ENCODE measurements at regions not wholly inside any gene's neighbourhood (a gene's known extent, or its start where the extent isn't known, plus 50 kb on each side); places are given as distances from the start of the nearest gene placed in this dataset.

GRCh38 chr9:694403-695154 is 146.9 kb upstream of the DMRT1 start:
- TF ChIP-seq, protein P1, sequence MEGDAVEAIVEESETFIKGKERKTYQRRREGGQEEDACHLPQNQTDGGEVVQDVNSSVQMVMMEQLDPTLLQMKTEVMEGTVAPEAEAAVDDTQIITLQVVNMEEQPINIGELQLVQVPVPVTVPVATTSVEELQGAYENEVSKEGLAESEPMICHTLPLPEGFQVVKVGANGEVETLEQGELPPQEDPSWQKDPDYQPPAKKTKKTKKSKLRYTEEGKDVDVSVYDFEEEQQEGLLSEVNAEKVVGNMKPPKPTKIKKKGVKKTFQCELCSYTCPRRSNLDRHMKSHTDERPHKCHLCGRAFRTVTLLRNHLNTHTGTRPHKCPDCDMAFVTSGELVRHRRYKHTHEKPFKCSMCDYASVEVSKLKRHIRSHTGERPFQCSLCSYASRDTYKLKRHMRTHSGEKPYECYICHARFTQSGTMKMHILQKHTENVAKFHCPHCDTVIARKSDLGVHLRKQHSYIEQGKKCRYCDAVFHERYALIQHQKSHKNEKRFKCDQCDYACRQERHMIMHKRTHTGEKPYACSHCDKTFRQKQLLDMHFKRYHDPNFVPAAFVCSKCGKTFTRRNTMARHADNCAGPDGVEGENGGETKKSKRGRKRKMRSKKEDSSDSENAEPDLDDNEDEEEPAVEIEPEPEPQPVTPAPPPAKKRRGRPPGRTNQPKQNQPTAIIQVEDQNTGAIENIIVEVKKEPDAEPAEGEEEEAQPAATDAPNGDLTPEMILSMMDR (conservative IDR thresholded peaks at IDR 0.05; ENCODE audit: low read length) = no peak
- no peak for TF ChIP-seq EZH2phosphoT487 (IDR thresholded peaks at IDR 0.05; ENCODE audit: borderline replicate concordance, low read depth, low read length)
- Histone ChIP-seq H4K20me1 (ENCODE audit: insufficient read depth, low read length) (no peaks in the 10 kb centered on the region), H3K9me2 (ENCODE audit: insufficient read depth, low read length) (no peaks in the 10 kb centered on the region), H3K9me3 (ENCODE audit: low read length) (no peaks in the 10 kb centered on the region), H3K79me2 (ENCODE audit: insufficient read depth, low read depth, low read length) (no peaks in the 10 kb centered on the region), H3K4me2 (ENCODE audit: low read length) (no peak overlapping the region), H3K4me3 (ENCODE audit: low read depth, low read length, poor library complexity, severe bottlenecking) (no peak overlapping the region), H3K36me3 (ENCODE audit: insufficient read depth, low read length) (peaks cover 12% of the 10 kb centered on the region), H3K4me1 (ENCODE audit: insufficient read depth, low read length, poor library complexity, severe bottlenecking) (peaks cover 14% of the 10 kb centered on the region), H2AFZ (ENCODE audit: low read length) (no peak overlapping the region), H3K27ac (ENCODE audit: low read depth, low read length, poor library complexity, severe bottlenecking) (no peak overlapping the region)
- BruUV-seq (replicated peaks) = no TSS peak
- ChIA-PET CTCF (ENCODE audit: unreplicated experiment) (no interaction called here), POLR2A (interaction anchor here (1.2 to 2.0 kb wide), 2 partner anchors 9 to 14 kb away, joined by 3 to 10 read pairs; no protein-coding TSS in a partner anchor)
- no peak for DNase-seq (ENCODE audit: low spot score)
- intact Hi-C loops (cut with micrococcal nuclease; ENCODE audit: unreplicated experiment) = no loop called here

DNA sequence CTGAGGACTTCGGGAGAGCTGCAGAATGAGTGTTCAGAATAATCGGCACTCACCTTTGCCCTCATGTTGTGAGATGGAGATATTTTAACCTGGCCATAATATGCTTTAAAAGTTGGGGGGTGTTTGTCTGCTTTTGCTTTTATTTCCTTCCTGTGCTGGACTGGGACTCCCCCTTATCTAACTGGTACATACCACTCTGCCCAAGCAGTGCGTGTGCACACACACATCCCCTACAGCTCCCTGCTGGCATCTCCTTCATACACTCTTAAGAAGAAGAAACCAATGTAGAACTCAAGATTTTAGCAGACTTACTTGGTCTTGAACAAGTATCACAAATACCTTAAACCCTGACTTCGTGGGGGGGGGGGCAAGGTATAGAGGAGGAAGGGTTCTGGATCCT is 146.2 kb upstream of the DMRT1 start:
- CTCF ChIA-PET (ENCODE audit: unreplicated experiment) = no interaction called here
- Histone ChIP-seq H2AFZ (ENCODE audit: low read length) (no peak overlapping the region), H4K20me1 (ENCODE audit: insufficient read depth, low read length) (no peaks in the 10 kb centered on the region), H3K4me1 (ENCODE audit: insufficient read depth, low read length, poor library complexity, severe bottlenecking) (peaks cover 14% of the 10 kb centered on the region), H3K4me3 (ENCODE audit: low read depth, low read length, poor library complexity, severe bottlenecking) (no peak overlapping the region), H3K4me2 (ENCODE audit: low read length) (no peak overlapping the region), H3K9me3 (ENCODE audit: low read length) (no peaks in the 10 kb centered on the region), H3K27ac (ENCODE audit: low read depth, low read length, poor library complexity, severe bottlenecking) (no peak overlapping the region), H3K79me2 (ENCODE audit: insufficient read depth, low read depth, low read length) (no peaks in the 10 kb centered on the region), H3K9me2 (ENCODE audit: insufficient read depth, low read length) (no peaks in the 10 kb centered on the region), H3K36me3 (ENCODE audit: insufficient read depth, low read length) (peaks cover 10% of the 10 kb centered on the region; the same call in 1 of the 2 replicates)
- intact Hi-C loops (cut with micrococcal nuclease; ENCODE audit: unreplicated experiment) = no loop called here
- DNase-seq (ENCODE audit: low spot score) = no peak
- TF ChIP-seq, protein P1 (conservative IDR thresholded peaks at IDR 0.05; ENCODE audit: low read length) = no peak
- BruUV-seq (replicated peaks) = no TSS peak
- POLR2A ChIA-PET = interaction anchor here (0.6 kb wide), 1 partner anchor 10 kb away, joined by 5 read pairs; no protein-coding TSS in a partner anchor

Data from OCI-LY7 (cell line).